H9 (cell line): ENCODE measurements at regions not wholly inside any gene's neighbourhood (a gene's known extent, or its start where the extent isn't known, plus 50 kb on each side); places are given as distances from the start of the nearest gene placed in this dataset.

Experiments
- DNase-seq: peaks from one replicate; pipeline ENCODE4 v3.0.0-alpha.2; 2017
- H2AFZ ChIP-seq: one replicate; pipeline ENCODE4 v1.6.1; 2013; ENCODE audit warnings: mild to moderate bottlenecking, low read length, control low read depth, moderate library complexity
- H2AK5ac ChIP-seq: 2 replicates; pipeline ENCODE4 v1.6.1; 2013; ENCODE audit warnings: low read length, control low read depth, mixed read lengths; ENCODE audit not compliant: insufficient read length
- H2BK120ac ChIP-seq: one replicate; pipeline ENCODE4 v1.6.1; 2013; ENCODE audit warnings: low read depth, mild to moderate bottlenecking, low read length, control low read depth, inconsistent platforms; ENCODE audit not compliant: poor library complexity, severe bottlenecking
- H2BK12ac ChIP-seq: 2 replicates; pipeline ENCODE4 v1.6.1; 2013; ENCODE audit warnings: low read length, control low read depth, mixed read lengths, low read depth; ENCODE audit not compliant: insufficient read length
- H2BK15ac ChIP-seq: 2 replicates; pipeline ENCODE4 v1.6.1; 2013; ENCODE audit warnings: low read depth, low read length, control low read depth
- H2BK20ac ChIP-seq: one replicate; pipeline ENCODE4 v1.6.1; 2013; ENCODE audit warnings: low read depth, mild to moderate bottlenecking, low read length, control low read depth, inconsistent platforms; ENCODE audit not compliant: poor library complexity, severe bottlenecking
- H2BK5ac ChIP-seq: 2 replicates; pipeline ENCODE4 v1.6.1; 2013; ENCODE audit warnings: low read length, control low read depth, mixed read lengths; ENCODE audit not compliant: insufficient read length
- H3K14ac ChIP-seq: 2 replicates; pipeline ENCODE4 v1.6.1; 2013; ENCODE audit warnings: low read length, control low read depth; ENCODE audit not compliant: insufficient read depth
- H3K18ac ChIP-seq: 2 replicates; pipeline ENCODE4 v1.6.1; 2013; ENCODE audit warnings: low read depth, mild to moderate bottlenecking, mixed read lengths, low read length, control low read depth; ENCODE audit not compliant: insufficient read length
- H3K23ac ChIP-seq: 2 replicates; pipeline ENCODE4 v1.6.1; 2013; ENCODE audit warnings: low read length, control low read depth, mixed read lengths, low read depth; ENCODE audit not compliant: insufficient read length
- H3K23me2 ChIP-seq: 2 replicates; pipeline ENCODE4 v1.6.1; 2013; ENCODE audit warnings: low read depth, mild to moderate bottlenecking, mixed read lengths, low read length, control low read depth; ENCODE audit not compliant: insufficient read length, poor library complexity, severe bottlenecking
- H3K27ac ChIP-seq: 2 replicates; pipeline ENCODE4 v1.5.1; 2013; ENCODE audit warnings: low read length, control low read depth, mixed read lengths, low read depth; ENCODE audit not compliant: insufficient read length
- H3K27me3 ChIP-seq: 2 replicates; pipeline ENCODE4 v1.6.1; 2013; ENCODE audit warnings: low read length, control low read depth, inconsistent platforms; ENCODE audit not compliant: insufficient read depth
- H3K4ac ChIP-seq: 2 replicates; pipeline ENCODE4 v1.6.1; 2013; ENCODE audit warnings: low read depth, mild to moderate bottlenecking, control low read depth, inconsistent platforms, low read length, moderate library complexity
- H3K4me1 ChIP-seq: 2 replicates; pipeline ENCODE4 v1.6.1; 2013; ENCODE audit warnings: low read length, control low read depth, inconsistent platforms; ENCODE audit not compliant: insufficient read depth
- H3K4me2 ChIP-seq: 2 replicates; pipeline ENCODE4 v1.6.1; 2013; ENCODE audit warnings: low read length, control low read depth, mixed read lengths; ENCODE audit not compliant: insufficient read length, insufficient read depth
- H3K56ac ChIP-seq: 2 replicates; pipeline ENCODE4 v1.6.1; 2013; ENCODE audit warnings: low read depth, mild to moderate bottlenecking, mixed read lengths, low read length, control low read depth; ENCODE audit not compliant: insufficient read length
- H3K79me1 ChIP-seq: 2 replicates; pipeline ENCODE4 v1.6.1; 2013; ENCODE audit warnings: low read depth, mild to moderate bottlenecking, moderate library complexity, low read length, control low read depth, inconsistent platforms; ENCODE audit not compliant: insufficient read depth, poor library complexity, severe bottlenecking
- H3K79me2 ChIP-seq: 2 replicates; pipeline ENCODE4 v1.6.1; 2013; ENCODE audit warnings: low read length, control low read depth, inconsistent platforms; ENCODE audit not compliant: insufficient read depth
- H3K9ac ChIP-seq: 2 replicates; pipeline ENCODE4 v1.6.1; 2013; ENCODE audit warnings: low read length, control low read depth, mixed read lengths; ENCODE audit not compliant: insufficient read length; ENCODE audit errors: extremely low read depth
- H3K9me3 ChIP-seq: one replicate; pipeline ENCODE4 v1.6.1; 2013; ENCODE audit warnings: low read depth, low read length, inconsistent platforms; ENCODE audit not compliant: control insufficient read depth
- H3T11ph ChIP-seq: one replicate; pipeline ENCODE4 v1.6.1; 2013; ENCODE audit warnings: mild to moderate bottlenecking, low read length, control low read depth, inconsistent platforms
- H4K20me1 ChIP-seq: one replicate; pipeline ENCODE4 v1.6.1; 2013; ENCODE audit not compliant: control insufficient read depth, insufficient read length, insufficient read depth
- H4K5ac ChIP-seq: 2 replicates; pipeline ENCODE4 v1.6.1; 2013; ENCODE audit warnings: low read depth, mild to moderate bottlenecking, mixed read lengths, low read length, control low read depth; ENCODE audit not compliant: insufficient read length
- H4K8ac ChIP-seq: replicated peaks from 2 replicates; pipeline ENCODE4 v1.6.1; 2013; ENCODE audit warnings: low read length, control low read depth, mixed read lengths, low read depth; ENCODE audit not compliant: insufficient read length
- H4K91ac ChIP-seq: 2 replicates; pipeline ENCODE4 v1.6.1; 2013; ENCODE audit warnings: low read depth, mild to moderate bottlenecking, moderate library complexity, mixed read lengths, low read length, control low read depth; ENCODE audit not compliant: insufficient read length
- H3K27ac Mint-ChIP-seq, 3 experiments: 2 replicates in 2 of 3; 3 replicates in 1 of 3; pipeline ENCODE4 v1.8.0; 2020 to 2021; ENCODE audit warnings: mixed read lengths in 3 of 3, mild to moderate bottlenecking in 1 of 3, moderate library complexity in 1 of 3
- H3K27me3 Mint-ChIP-seq: 2 replicates; pipeline ENCODE4 v1.8.0; 2021; ENCODE audit warnings: low read depth, mild to moderate bottlenecking, moderate library complexity, mixed read lengths
- H3K36me3 Mint-ChIP-seq, 3 experiments: 2 replicates in 2 of 3; 3 replicates in 1 of 3; pipeline ENCODE4 v1.8.0; 2020 to 2021; ENCODE audit warnings: low read depth in 3 of 3, mixed read lengths in 3 of 3; ENCODE audit not compliant: insufficient read depth in 1 of 3
- H3K4me1 Mint-ChIP-seq, 2 experiments: 2 replicates each; pipeline ENCODE4 v1.8.0; 2020; ENCODE audit warnings: mixed read lengths in 2 of 2
- H3K4me3 Mint-ChIP-seq, 2 experiments: 2 replicates in 1 of 2; 3 replicates in 1 of 2; pipeline ENCODE4 v1.8.0; 2020 to 2021; ENCODE audit warnings: mild to moderate bottlenecking in 2 of 2, mixed read lengths in 2 of 2, moderate library complexity in 1 of 2
- H3K9me3 Mint-ChIP-seq, 2 experiments: 2 replicates in 1 of 2; 3 replicates in 1 of 2; pipeline ENCODE4 v1.8.0; 2020; ENCODE audit warnings: mild to moderate bottlenecking in 2 of 2, mixed read lengths in 2 of 2, moderate library complexity in 1 of 2
- WGBS: extraction: QIAGEN DNeasy Blood & Tissue Kit; methylation state at CpG from one replicate; pipeline ENCODE4 v1.1.7; 2013; ENCODE audit warnings: missing lambda C conversion rate, low lambda C conversion rate, mixed read lengths; ENCODE audit not compliant: insufficient read length; ENCODE audit errors: extremely low coverage; 5-methylcytosine and 5-hydroxymethylcytosine counted together
- TF ChIP-seq, protein P1 (sequence below): fragments of 200-600 bp; sonication (generic); conservative IDR thresholded peaks from 3 replicates; pipeline ENCODE4 v1.8.0; 2021; ENCODE audit warnings: antibody characterized with exemption, mild to moderate bottlenecking

GRCh38 chr1:79738101-79738500, 731.6 kb upstream of the ADGRL4 start:
- H2BK15ac ChIP-seq: no peak overlapping the region
- H4K20me1 ChIP-seq: no peaks in the 10 kb centered on the region
- H3K79me2 ChIP-seq: no peaks in the 10 kb centered on the region
- H3K9ac ChIP-seq: no peak overlapping the region
- Mint-ChIP-seq H3K4me3 (no peak overlapping the region), H3K27me3 (no peaks in the 10 kb centered on the region), H3K9me3 (peaks cover 6 to 8% of the 10 kb centered on the region in 2 experiments; a peak in 3 of 5 replicates), H3K36me3 (peaks cover 0 to 10% (median 0%) of the 10 kb centered on the region in 3 experiments; a peak in 3 of 7 replicates), H3K27ac (no peak overlapping the region), H3K4me1 (no peaks in the 10 kb centered on the region)
- no peak overlapping the region for H2BK120ac ChIP-seq
- H3K27ac ChIP-seq: no peak overlapping the region
- no peak overlapping the region for H4K5ac ChIP-seq
- H3K18ac ChIP-seq: no peak overlapping the region
- TF ChIP-seq, protein P1, sequence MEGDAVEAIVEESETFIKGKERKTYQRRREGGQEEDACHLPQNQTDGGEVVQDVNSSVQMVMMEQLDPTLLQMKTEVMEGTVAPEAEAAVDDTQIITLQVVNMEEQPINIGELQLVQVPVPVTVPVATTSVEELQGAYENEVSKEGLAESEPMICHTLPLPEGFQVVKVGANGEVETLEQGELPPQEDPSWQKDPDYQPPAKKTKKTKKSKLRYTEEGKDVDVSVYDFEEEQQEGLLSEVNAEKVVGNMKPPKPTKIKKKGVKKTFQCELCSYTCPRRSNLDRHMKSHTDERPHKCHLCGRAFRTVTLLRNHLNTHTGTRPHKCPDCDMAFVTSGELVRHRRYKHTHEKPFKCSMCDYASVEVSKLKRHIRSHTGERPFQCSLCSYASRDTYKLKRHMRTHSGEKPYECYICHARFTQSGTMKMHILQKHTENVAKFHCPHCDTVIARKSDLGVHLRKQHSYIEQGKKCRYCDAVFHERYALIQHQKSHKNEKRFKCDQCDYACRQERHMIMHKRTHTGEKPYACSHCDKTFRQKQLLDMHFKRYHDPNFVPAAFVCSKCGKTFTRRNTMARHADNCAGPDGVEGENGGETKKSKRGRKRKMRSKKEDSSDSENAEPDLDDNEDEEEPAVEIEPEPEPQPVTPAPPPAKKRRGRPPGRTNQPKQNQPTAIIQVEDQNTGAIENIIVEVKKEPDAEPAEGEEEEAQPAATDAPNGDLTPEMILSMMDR: no peak
- H4K91ac ChIP-seq: no peak overlapping the region
- no peak overlapping the region for H3K4ac ChIP-seq
- H3K27me3 ChIP-seq: no peaks in the 10 kb centered on the region
- H3K4me2 ChIP-seq: no peak overlapping the region
- no peaks in the 10 kb centered on the region for H3K4me1 ChIP-seq
- no peak overlapping the region for H3K14ac ChIP-seq
- DNase-seq: no peak
- H3K9me3 ChIP-seq: no peaks in the 10 kb centered on the region
- no peak overlapping the region for H3K23ac ChIP-seq
- H2BK12ac ChIP-seq: no peak overlapping the region
- no peak overlapping the region for H2BK5ac ChIP-seq
- H4K8ac ChIP-seq: no peak overlapping the region
- WGBS: no CpG with 5 or more reads among the region's 1 CpG
- no peak overlapping the region for H3T11ph ChIP-seq
- H3K56ac ChIP-seq: no peak overlapping the region
- no peak overlapping the region for H2BK20ac ChIP-seq
- H3K23me2 ChIP-seq: no peaks in the 10 kb centered on the region
- H2AK5ac ChIP-seq: no peak overlapping the region
- no peak overlapping the region for H2AFZ ChIP-seq
- no peaks in the 10 kb centered on the region for H3K79me1 ChIP-seq
